ENCODE measurements at regions not wholly inside any gene's neighbourhood (a gene's known extent, or its start where the extent isn't known, plus 50 kb on each side); places are given as distances from the start of the nearest gene placed in this dataset.

- no peak for DNase-seq (ENCODE audit: low read depth)
Measured at GRCh38 chr2:217691516-217691915, 311.3 kb downstream of the TNS1 start.

GRCh38 chr2:217689053-217689452, 313.7 kb downstream of the TNS1 start:
- no peak for DNase-seq (ENCODE audit: low read depth)

GRCh38 chr2:217688494-217688893, 314.3 kb downstream of the TNS1 start:
- no peak for DNase-seq (ENCODE audit: low read depth)

DNA sequence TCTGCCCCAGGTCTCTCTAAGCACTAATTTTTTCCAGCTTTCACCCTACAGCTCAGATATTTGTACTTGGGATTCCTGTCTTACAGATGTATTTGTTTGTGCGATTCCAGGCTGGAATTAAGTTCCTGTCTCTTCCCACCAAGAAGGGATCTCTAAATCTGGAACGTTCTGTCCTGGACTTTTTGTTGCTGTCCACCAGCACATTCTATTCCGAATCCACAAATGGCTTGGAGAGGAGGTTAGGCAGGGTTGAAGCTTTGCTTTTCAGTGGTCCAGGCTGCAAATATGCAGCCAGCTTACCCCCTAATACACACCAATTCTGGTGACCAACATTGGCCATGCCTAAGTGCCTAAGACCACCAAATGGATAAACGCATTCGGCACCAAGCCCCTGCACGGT, 315.0 kb downstream of the TNS1 start:
- DNase-seq (ENCODE audit: low read depth): no peak

DNA sequence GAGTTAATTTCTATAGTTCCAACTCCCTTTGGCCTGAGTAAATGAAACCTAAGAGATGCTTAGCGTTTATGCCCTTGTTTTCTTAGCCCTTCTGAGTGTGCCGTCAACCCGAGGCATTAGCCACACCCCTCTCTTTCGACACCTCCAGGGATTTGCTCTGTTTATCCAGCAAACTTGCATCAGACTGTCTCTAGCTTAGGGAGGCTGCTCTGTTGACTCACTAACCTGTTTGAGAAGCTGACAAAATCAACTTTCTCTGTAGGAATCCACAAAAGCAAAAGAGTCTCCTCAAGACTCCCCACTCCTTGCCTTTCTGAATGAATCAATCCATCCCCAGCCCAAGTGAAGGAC, 317.6 kb downstream of the TNS1 start:
- no peak for DNase-seq (ENCODE audit: low read depth)

DNA sequence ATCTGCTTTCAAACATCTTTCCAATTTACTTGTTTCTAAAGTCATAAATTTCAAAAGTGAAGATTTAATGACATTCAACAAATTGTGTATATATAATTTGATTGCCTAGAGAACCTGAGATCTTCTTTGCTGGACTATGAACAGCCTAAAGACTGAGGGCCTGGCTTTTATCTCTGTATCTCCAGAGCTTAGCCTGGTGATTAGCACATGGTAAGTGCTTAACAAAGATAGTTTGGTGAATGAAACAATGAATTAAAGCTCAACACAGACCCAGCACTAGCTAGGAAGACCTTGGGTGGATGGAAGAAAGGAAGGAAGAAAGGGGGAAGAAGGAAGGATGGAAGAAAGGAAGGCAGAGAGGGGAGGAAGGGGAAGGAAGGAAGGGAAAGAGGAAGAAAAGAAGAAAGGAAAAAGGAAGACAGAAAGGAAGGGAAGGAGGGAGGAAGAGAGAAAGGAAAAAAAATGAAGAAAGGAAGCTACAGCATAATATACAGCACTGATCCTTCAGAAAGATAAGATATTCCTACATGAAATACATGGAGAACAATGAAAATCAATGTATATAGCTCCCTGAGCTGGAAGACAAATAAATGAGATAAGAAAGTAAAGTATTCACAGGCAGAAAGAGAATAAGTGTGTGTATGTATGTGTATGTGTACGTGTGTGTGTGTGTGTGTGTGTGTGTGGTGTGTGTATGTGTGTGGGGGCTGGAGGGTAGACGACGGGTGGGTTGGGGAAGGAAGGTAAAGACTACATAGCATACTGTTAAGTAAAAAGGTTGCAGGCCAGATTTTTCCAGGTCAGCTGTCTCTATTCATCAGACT, 318.2 kb downstream of the TNS1 start:
- no peak for DNase-seq (ENCODE audit: low read depth)

DNA sequence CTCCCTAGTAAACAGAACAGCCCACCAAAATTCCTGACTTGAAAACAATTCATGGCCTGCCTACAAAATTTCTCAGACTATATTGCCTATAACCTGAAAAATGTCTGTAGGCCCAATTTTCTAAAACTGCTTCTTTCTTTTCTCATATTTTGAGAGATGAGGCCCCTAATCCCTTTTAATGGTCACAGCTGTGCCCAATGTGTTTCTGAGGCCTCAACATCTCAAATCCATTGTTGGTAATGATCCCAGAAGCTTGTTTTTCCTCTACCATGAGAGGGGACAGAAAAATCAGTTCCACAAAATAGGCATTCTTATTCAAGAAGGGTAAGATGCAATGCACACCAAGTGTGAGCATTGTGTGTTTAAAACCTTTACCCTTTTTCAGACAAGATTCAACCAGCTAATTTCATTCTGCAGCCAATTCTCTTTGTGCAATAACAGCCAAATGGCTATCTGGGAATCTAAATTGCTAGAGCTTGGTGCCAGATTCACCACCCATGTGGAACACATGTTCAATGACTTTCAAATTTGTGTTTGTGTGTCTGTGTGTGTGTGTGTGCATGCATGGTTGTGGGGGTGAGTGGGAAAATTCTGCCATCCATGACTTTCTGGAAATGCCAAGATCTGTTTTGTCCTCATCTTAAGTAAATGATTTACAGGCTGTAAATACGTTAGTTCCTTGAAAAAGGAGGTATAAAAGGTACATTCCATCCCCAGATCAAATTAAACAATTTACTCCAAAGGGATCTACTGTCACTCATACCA, 319.5 kb downstream of the TNS1 start:
- DNase-seq (ENCODE audit: low read depth): no peak

DNA sequence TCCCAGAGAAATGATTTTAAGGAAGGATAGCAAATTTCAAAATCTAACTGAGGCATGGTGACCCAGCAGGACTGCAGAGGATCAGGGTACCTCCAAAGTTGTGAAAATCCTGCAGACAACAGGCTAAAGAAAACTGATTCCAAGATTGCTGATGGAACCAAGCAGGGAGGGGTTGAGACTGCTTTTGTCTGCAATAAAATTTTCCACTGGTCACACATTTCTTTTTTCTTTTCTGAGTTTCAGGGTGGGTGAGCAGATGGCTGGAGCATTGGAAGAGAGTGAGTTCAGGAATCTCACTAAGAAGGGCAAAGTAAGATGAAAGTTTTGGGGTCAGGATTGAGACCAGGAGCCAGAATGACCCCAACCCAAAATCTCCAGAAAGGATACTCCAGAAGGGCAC, 321.0 kb downstream of the TNS1 start:
- no peak for DNase-seq (ENCODE audit: low read depth)

DNA sequence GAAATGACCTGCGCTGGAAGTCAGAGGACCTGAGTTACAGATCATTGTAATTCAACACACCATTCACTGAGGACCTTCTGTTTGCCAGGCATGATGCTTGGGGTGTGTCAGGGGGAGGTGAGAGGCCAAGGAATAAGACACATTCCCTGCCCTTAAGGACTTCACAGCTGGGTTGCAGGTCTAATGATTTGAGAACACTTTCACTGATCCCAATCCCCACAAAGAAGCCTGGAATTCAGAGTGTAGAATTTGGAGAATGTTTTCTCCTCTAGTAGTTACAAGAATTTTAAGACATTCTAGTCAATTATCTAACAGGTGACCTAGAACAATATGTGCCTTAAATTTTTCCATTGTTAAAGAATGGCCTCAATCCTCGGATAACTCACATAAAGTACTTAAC, 322.4 kb downstream of the TNS1 start:
- no peak for DNase-seq (ENCODE audit: low read depth)

GRCh38 chr2:217673627-217674026, 329.2 kb downstream of the TNS1 start:
- no peak for DNase-seq (ENCODE audit: low read depth)

- no peak for DNase-seq (ENCODE audit: low read depth)
Measured at GRCh38 chr2:217672472-217672871, 330.3 kb downstream of the TNS1 start.

- no peak for DNase-seq (ENCODE audit: low read depth)
Measured at GRCh38 chr2:217671871-217672270, 330.9 kb downstream of the TNS1 start.

GRCh38 chr2:217671075-217671474, 331.7 kb downstream of the TNS1 start:
- no peak for DNase-seq (ENCODE audit: low read depth)

DNA sequence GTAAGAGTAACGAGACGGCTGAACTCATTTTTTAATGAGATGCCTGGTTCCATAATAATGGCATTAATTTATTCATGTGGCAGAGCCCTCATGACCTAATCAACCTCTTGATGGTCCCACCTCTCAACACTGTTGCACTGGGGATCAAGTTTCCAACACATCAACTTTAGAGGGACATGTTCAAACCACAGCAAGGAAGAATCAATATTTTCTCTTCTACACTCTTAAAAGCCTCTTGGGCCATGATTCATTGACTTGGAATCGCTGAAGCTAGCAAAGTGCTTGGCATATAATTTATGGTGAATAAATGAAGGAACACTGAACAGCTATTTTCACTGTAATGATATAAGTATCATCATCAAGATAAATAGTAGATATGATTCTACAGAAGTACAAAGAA, 333.0 kb downstream of the TNS1 start:
- DNase-seq (ENCODE audit: low read depth): no peak

DNA sequence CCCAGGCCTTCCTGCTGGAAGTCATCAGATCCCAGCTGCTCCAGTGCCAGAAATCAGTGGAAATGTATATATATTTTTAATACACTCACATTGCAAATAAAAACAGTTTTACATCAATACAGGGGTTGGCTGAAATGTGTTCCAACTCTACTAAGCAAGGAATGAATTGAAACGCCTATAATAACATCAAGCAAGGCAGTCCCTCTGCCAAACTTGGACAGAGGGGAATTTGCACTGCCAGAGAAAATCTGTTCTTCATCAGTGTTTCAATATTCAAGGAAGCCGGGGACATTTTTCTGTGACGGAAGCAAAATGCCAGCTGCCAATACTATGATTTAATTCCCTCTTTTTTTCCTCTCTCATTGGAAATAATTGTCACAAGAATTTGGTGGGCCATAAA, 335.3 kb downstream of the TNS1 start:
- no peak for DNase-seq (ENCODE audit: low read depth)

DNA sequence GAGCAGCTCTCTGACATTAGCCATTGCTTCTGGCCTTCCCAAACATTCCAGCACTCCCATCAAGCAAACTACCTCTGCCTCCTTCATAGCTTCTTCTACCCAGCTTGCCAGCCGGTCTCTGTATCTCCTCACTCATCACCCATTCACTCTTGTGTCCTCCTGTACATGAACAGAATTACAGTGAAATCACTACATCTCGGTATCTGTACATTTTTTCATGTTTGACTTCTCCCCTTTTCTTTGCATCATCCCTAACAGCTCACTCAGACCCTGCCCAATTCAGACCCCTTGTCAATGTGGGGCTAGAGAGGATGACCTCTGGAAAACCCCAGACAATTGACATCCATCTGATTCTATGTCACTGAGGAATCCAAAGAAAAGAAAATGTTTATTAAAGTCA, 335.8 kb downstream of the TNS1 start:
- DNase-seq (ENCODE audit: low read depth): no peak

DNA sequence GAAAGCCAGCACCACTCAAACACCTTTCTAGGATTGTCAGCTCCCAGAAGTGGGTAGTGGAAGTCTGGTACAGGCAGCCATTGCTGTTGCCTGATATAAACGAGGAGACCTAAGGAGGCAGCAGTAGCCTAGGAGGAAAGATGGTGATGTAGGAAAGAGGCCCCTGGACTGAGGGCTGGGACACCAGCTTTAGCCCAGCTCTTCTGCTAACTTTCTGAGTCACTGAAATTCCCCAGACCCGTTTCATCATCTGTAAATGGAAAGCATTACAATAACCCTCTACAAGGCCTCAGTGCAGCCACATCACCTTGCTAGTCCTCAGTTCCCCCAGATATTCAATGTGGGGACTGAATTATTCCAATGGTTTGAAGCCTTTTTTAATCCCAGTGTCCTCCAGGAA, 336.5 kb downstream of the TNS1 start:
- no peak for DNase-seq (ENCODE audit: low read depth)

DNA sequence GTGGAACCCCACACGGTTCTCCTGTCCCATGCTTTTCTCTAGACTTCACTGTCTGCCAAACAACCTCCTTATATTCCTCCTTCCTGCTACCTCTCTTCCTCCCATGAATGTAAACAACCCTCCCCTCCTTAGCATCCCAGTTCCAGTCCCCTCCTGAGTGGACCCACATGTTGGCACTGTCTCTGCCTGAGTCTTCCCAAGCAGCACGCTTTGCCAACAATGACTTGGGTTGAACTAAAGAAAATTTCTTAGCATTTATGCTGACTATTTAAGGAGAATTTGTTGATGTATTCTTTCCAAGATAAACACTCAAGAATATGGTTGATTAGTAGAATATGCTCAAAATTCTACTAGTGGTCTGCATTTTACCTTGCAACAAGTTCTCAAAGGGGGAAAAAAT, 338.0 kb downstream of the TNS1 start:
- DNase-seq (ENCODE audit: low read depth): no peak

DNA sequence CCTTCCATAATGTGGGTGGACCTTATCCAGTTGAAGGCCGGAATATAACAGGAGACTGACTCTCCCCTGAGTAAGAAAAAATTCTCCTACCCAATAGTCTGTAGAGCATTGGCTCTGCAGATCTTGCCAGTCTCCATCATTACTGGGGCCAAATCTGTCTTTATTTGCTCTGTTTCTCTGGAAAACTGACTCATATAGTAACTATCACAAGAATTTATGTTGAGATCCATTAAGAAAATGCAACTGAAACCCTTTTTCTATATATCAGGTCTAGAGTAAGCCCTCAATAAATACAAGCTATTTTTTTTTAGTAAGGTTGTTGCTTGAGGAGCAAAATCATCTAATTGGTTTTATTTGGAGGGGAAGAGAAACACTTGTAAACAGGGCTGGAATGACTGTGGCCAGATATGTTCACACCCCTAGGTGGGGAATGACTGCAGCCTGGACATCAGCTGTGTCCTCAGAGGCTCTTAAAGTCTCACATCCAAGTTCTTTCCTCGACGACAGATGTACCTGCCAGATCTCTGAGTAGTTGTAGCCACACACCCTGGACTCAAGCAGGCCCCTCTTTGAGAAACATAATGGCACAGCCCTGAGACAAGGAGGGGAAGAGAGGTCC, 339.7 kb downstream of the TNS1 start:
- DNase-seq (ENCODE audit: low read depth): no peak

GRCh38 chr2:217661378-217661777, 341.4 kb downstream of the TNS1 start:
- no peak for DNase-seq (ENCODE audit: low read depth)

DNA sequence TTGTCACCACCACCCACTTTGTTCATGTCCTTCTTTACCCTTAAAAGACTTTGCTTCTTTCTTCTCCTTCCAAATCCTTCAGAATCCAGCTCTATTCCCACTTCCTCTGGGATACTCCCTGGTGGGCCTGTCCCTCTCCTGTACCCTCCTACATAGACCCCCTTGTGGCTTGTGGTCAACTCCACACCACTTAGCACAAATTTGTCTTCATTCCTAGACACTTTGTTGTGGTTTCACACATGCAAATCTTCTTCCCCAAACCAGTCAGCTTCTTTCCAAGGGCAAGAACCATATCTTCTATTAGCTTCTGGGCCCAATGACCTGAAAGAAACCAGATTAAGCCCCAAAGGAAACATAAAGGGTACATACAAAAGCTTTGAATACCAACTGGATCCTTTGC, 342.4 kb downstream of the TNS1 start:
- no peak for DNase-seq (ENCODE audit: low read depth)

GRCh38 chr2:217658806-217659205, 344.0 kb downstream of the TNS1 start:
- DNase-seq (ENCODE audit: low read depth): no peak

DNA sequence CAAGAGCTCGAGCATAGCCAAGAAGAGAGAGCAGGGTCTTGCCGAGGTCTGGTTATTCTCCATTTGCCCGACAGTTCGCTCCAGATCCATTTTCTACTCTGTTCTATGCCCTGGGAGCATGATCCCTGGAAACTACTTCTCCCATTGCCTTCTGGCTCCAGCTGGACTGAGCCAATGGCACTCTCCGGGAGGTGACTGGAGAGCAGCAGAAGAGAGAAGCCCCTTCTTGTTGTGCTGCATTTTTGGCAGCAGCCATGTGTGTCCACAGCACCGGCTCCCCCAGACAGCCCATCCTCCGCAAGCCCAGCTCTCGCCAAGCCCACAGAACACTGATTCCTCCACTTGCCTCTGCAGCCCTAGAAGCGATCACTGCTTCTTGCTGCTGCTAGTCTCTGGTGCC, 345.5 kb downstream of the TNS1 start:
- no peak for DNase-seq (ENCODE audit: low read depth)
